ENCODE measurements at regions not wholly inside any gene's neighbourhood (a gene's known extent, or its start where the extent isn't known, plus 50 kb on each side); places are given as distances from the start of the nearest gene placed in this dataset.
"Not testable (repeated sequence)": the region's sequence is repeated elsewhere in the genome, so short reads cannot be mapped to it uniquely, and the experiment has no call there.

GRCh38 chr9:61953108-61953507 lies 763.3 kb downstream of the SPATA31A7 start:
- H3K4me1 Mint-ChIP-seq; H3K27me3 Mint-ChIP-seq; H3K4me3 ChIP-seq (ENCODE audit: low read length in 2 of 2); H3K36me3 Mint-ChIP-seq; POLR2A ChIA-PET (ENCODE audit: partially characterized antibody); H3K27ac Mint-ChIP-seq; H3K9me3 Mint-ChIP-seq; H3K4me3 Mint-ChIP-seq; H3K27ac ChIP-seq (ENCODE audit: low read depth, low read length); H3K27me3 ChIP-seq (ENCODE audit: insufficient read depth, low read length); H3K4me1 ChIP-seq (ENCODE audit: insufficient read depth, low read length); H3K36me3 ChIP-seq (ENCODE audit: insufficient read depth, low read length); DNase-seq; intact Hi-C loops (cut with micrococcal nuclease); CTCF ChIA-PET (ENCODE audit: partially characterized antibody); H3K9me3 ChIP-seq (ENCODE audit: control insufficient read depth in 1 of 2, low read length in 2 of 2): not testable (repeated sequence)

DNA sequence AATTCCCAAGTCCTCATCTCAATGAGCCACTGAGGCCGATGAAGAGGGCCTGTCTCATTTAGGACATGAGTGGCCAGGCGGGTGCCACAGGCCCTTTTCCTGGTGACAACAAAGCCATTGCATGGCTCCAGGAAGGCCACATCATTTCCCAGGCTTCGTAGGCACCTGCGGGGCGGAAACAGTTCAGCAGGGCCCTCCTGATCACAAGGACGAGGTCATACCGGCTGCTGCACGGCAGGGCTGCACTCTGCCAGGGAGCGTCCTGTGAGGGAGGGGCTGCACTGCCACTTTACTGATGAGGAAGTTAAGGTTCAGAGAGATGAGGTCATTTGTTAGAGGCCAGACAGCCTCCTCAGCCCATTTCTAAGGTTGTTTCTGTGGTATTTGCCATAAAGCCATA lies 781.8 kb downstream of the SPATA31A7 start:
- H3K4me3 Mint-ChIP-seq; H3K27ac ChIP-seq (ENCODE audit: low read depth, low read length); H3K9me3 ChIP-seq (ENCODE audit: control insufficient read depth in 1 of 2, low read length in 2 of 2); H3K4me1 ChIP-seq (ENCODE audit: insufficient read depth, low read length); H3K4me3 ChIP-seq (ENCODE audit: low read length in 2 of 2); POLR2A ChIA-PET (ENCODE audit: partially characterized antibody); H3K36me3 ChIP-seq (ENCODE audit: insufficient read depth, low read length); H3K27ac Mint-ChIP-seq; intact Hi-C loops (cut with micrococcal nuclease); H3K27me3 Mint-ChIP-seq; CTCF ChIA-PET (ENCODE audit: partially characterized antibody); DNase-seq; H3K36me3 Mint-ChIP-seq; H3K27me3 ChIP-seq (ENCODE audit: insufficient read depth, low read length); H3K4me1 Mint-ChIP-seq; H3K9me3 Mint-ChIP-seq: not testable (repeated sequence)

GRCh38 chr9:61974501-61974900 lies 784.7 kb downstream of the SPATA31A7 start:
- not testable (repeated sequence) for H3K36me3 Mint-ChIP-seq

GRCh38 chr9:61976318-61976717 lies 786.5 kb downstream of the SPATA31A7 start:
- DNase-seq; H3K9me3 Mint-ChIP-seq; H3K36me3 ChIP-seq (ENCODE audit: insufficient read depth, low read length); H3K4me3 ChIP-seq (ENCODE audit: low read length in 2 of 2); H3K4me3 Mint-ChIP-seq; H3K4me1 Mint-ChIP-seq; H3K27me3 ChIP-seq (ENCODE audit: insufficient read depth, low read length); intact Hi-C loops (cut with micrococcal nuclease); POLR2A ChIA-PET (ENCODE audit: partially characterized antibody); H3K27ac ChIP-seq (ENCODE audit: low read depth, low read length); H3K27me3 Mint-ChIP-seq; CTCF ChIA-PET (ENCODE audit: partially characterized antibody); H3K4me1 ChIP-seq (ENCODE audit: insufficient read depth, low read length); H3K36me3 Mint-ChIP-seq; H3K27ac Mint-ChIP-seq; H3K9me3 ChIP-seq (ENCODE audit: control insufficient read depth in 1 of 2, low read length in 2 of 2): not testable (repeated sequence)

More at GRCh38 chr9:61974501-61974900, 784.7 kb downstream of the SPATA31A7 start:
- H3K4me1 Mint-ChIP-seq; H3K27me3 Mint-ChIP-seq; H3K9me3 ChIP-seq (ENCODE audit: control insufficient read depth in 1 of 2, low read length in 2 of 2); intact Hi-C loops (cut with micrococcal nuclease); H3K36me3 ChIP-seq (ENCODE audit: insufficient read depth, low read length); H3K27ac Mint-ChIP-seq; H3K27me3 ChIP-seq (ENCODE audit: insufficient read depth, low read length); H3K4me3 Mint-ChIP-seq; CTCF ChIA-PET (ENCODE audit: partially characterized antibody); DNase-seq; POLR2A ChIA-PET (ENCODE audit: partially characterized antibody); H3K27ac ChIP-seq (ENCODE audit: low read depth, low read length); H3K9me3 Mint-ChIP-seq; H3K4me1 ChIP-seq (ENCODE audit: insufficient read depth, low read length); H3K4me3 ChIP-seq (ENCODE audit: low read length in 2 of 2): not testable (repeated sequence)

GRCh38 chr9:61982727-61983126 lies 792.9 kb downstream of the SPATA31A7 start:
- H3K36me3 ChIP-seq (ENCODE audit: insufficient read depth, low read length); H3K27me3 ChIP-seq (ENCODE audit: insufficient read depth, low read length); POLR2A ChIA-PET (ENCODE audit: partially characterized antibody); H3K4me3 Mint-ChIP-seq; H3K4me1 ChIP-seq (ENCODE audit: insufficient read depth, low read length); DNase-seq; H3K27ac ChIP-seq (ENCODE audit: low read depth, low read length); intact Hi-C loops (cut with micrococcal nuclease); H3K27ac Mint-ChIP-seq; H3K9me3 ChIP-seq (ENCODE audit: control insufficient read depth in 1 of 2, low read length in 2 of 2); H3K4me3 ChIP-seq (ENCODE audit: low read length in 2 of 2); H3K27me3 Mint-ChIP-seq; H3K9me3 Mint-ChIP-seq; CTCF ChIA-PET (ENCODE audit: partially characterized antibody); H3K36me3 Mint-ChIP-seq; H3K4me1 Mint-ChIP-seq: not testable (repeated sequence)

GRCh38 chr9:61983441-61983840 lies 793.6 kb downstream of the SPATA31A7 start:
- H3K4me3 Mint-ChIP-seq; H3K36me3 Mint-ChIP-seq; H3K27me3 ChIP-seq (ENCODE audit: insufficient read depth, low read length); POLR2A ChIA-PET (ENCODE audit: partially characterized antibody); H3K4me1 ChIP-seq (ENCODE audit: insufficient read depth, low read length); CTCF ChIA-PET (ENCODE audit: partially characterized antibody); H3K36me3 ChIP-seq (ENCODE audit: insufficient read depth, low read length); H3K4me1 Mint-ChIP-seq; H3K4me3 ChIP-seq (ENCODE audit: low read length in 2 of 2); H3K27ac Mint-ChIP-seq; H3K9me3 Mint-ChIP-seq; H3K27me3 Mint-ChIP-seq; H3K27ac ChIP-seq (ENCODE audit: low read depth, low read length); intact Hi-C loops (cut with micrococcal nuclease); DNase-seq; H3K9me3 ChIP-seq (ENCODE audit: control insufficient read depth in 1 of 2, low read length in 2 of 2): not testable (repeated sequence)

GRCh38 chr9:61983954-61984353 lies 794.1 kb downstream of the SPATA31A7 start:
- H3K9me3 ChIP-seq (ENCODE audit: control insufficient read depth in 1 of 2, low read length in 2 of 2); H3K4me1 ChIP-seq (ENCODE audit: insufficient read depth, low read length); POLR2A ChIA-PET (ENCODE audit: partially characterized antibody); H3K36me3 Mint-ChIP-seq; H3K9me3 Mint-ChIP-seq; CTCF ChIA-PET (ENCODE audit: partially characterized antibody); DNase-seq; H3K4me1 Mint-ChIP-seq; H3K4me3 ChIP-seq (ENCODE audit: low read length in 2 of 2); H3K27me3 Mint-ChIP-seq; H3K27ac Mint-ChIP-seq; H3K36me3 ChIP-seq (ENCODE audit: insufficient read depth, low read length); H3K27ac ChIP-seq (ENCODE audit: low read depth, low read length); intact Hi-C loops (cut with micrococcal nuclease); H3K27me3 ChIP-seq (ENCODE audit: insufficient read depth, low read length); H3K4me3 Mint-ChIP-seq: not testable (repeated sequence)

DNA sequence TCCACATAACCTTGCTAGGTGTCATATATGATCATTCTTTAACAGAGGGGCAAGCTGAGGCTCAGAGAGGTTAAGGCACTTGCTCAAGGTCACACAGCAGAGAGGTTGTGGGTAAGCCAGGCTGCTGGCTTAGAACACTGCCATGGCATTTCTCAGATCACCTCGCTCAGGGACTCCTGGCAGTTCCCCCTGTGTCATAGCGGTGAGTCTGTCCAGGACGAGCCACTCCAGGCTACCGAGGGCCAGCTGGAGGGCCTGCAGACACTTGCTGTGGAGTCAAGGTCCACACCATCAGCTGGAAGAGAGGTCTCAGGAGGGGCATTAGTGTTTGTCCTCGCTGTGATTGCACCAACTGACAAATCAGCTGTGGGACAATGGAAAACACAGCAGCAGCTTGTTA lies 794.7 kb downstream of the SPATA31A7 start:
- H3K4me3 Mint-ChIP-seq; H3K27ac ChIP-seq (ENCODE audit: low read depth, low read length); H3K27me3 Mint-ChIP-seq; H3K9me3 Mint-ChIP-seq; POLR2A ChIA-PET (ENCODE audit: partially characterized antibody); H3K4me1 Mint-ChIP-seq; H3K4me1 ChIP-seq (ENCODE audit: insufficient read depth, low read length); H3K4me3 ChIP-seq (ENCODE audit: low read length in 2 of 2); H3K36me3 Mint-ChIP-seq; H3K27ac Mint-ChIP-seq; H3K27me3 ChIP-seq (ENCODE audit: insufficient read depth, low read length); H3K36me3 ChIP-seq (ENCODE audit: insufficient read depth, low read length); H3K9me3 ChIP-seq (ENCODE audit: control insufficient read depth in 1 of 2, low read length in 2 of 2); intact Hi-C loops (cut with micrococcal nuclease); CTCF ChIA-PET (ENCODE audit: partially characterized antibody); DNase-seq: not testable (repeated sequence)
